GM23338 (cell line): ENCODE measurements at regions not wholly inside any gene's neighbourhood (a gene's known extent, or its start where the extent isn't known, plus 50 kb on each side); places are given as distances from the start of the nearest gene placed in this dataset.

Source experiments
- ATAC-seq: fragments of 200-7000 bp; cut with Tn5 transposase; 3 replicates; pipeline ENCODE4 v1.9.1; 2020
- DNase-seq: peaks from one replicate; pipeline ENCODE4 v3.0.0-alpha.2; 2015; ENCODE audit warnings: low spot score
- H2AFZ ChIP-seq: fragments of 200-600 bp; sonication (generic); 2 replicates; pipeline ENCODE4 v1.8.0; 2016; ENCODE audit warnings: antibody characterized with exemption, mild to moderate bottlenecking, moderate library complexity
- H3F3A ChIP-seq: fragments of 200-600 bp; sonication (generic); replicated peaks from 2 replicates; pipeline ENCODE4 v1.8.0; 2017; ENCODE audit warnings: antibody characterized with exemption, mixed run types, low read depth
- H3K27ac ChIP-seq: fragments of 200-600 bp; sonication (generic); 2 replicates; pipeline ENCODE4 v1.6.1; 2016; ENCODE audit warnings: low read depth
- H3K27me3 ChIP-seq: fragments of 200-600 bp; sonication (generic); 2 replicates; pipeline ENCODE4 v1.8.0; 2016; ENCODE audit warnings: mild to moderate bottlenecking, mixed run types, moderate library complexity; ENCODE audit not compliant: insufficient read depth
- H3K36me3 ChIP-seq: fragments of 200-600 bp; sonication (generic); 2 replicates; pipeline ENCODE4 v1.8.0; 2016; ENCODE audit warnings: mild to moderate bottlenecking; ENCODE audit not compliant: insufficient read depth
- H3K4me1 ChIP-seq: fragments of 200-600 bp; sonication (generic); 2 replicates; pipeline ENCODE4 v1.8.0; 2016; ENCODE audit warnings: mild to moderate bottlenecking, moderate library complexity; ENCODE audit not compliant: insufficient read depth
- H3K4me2 ChIP-seq: fragments of 200-600 bp; sonication (generic); 2 replicates; pipeline ENCODE4 v1.7.1; 2017; ENCODE audit warnings: mixed run types
- H3K4me3 ChIP-seq: fragments of 200-600 bp; sonication (generic); 2 replicates; pipeline ENCODE4 v1.6.1; 2016; ENCODE audit warnings: mixed run types
- H3K79me2 ChIP-seq: fragments of 200-600 bp; sonication (generic); replicated peaks from 2 replicates; pipeline ENCODE4 v1.8.0; 2017; ENCODE audit warnings: mild to moderate bottlenecking; ENCODE audit not compliant: insufficient read depth
- H3K9me2 ChIP-seq: fragments of 200-600 bp; sonication (generic); 2 replicates; pipeline ENCODE4 v1.8.0; 2017; ENCODE audit not compliant: insufficient read depth
- H4K20me1 ChIP-seq: fragments of 200-600 bp; sonication (generic); replicated peaks from 2 replicates; pipeline ENCODE4 v1.8.0; 2017; ENCODE audit warnings: mild to moderate bottlenecking; ENCODE audit not compliant: insufficient read depth
- H3K27ac Mint-ChIP-seq: 2 replicates; pipeline ENCODE4 v1.8.0; 2020; ENCODE audit warnings: inconsistent platforms, mild to moderate bottlenecking, moderate library complexity, mixed read lengths
- H3K27me3 Mint-ChIP-seq: 3 replicates; pipeline ENCODE4 v1.8.0; 2022; ENCODE audit warnings: low read depth, mild to moderate bottlenecking, moderate library complexity, mixed read lengths, inconsistent platforms; ENCODE audit not compliant: insufficient read depth, poor library complexity
- H3K36me3 Mint-ChIP-seq: 3 replicates; pipeline ENCODE4 v1.8.0; 2021; ENCODE audit warnings: low read depth, mild to moderate bottlenecking, inconsistent platforms, moderate library complexity, mixed read lengths
- H3K4me1 Mint-ChIP-seq: 3 replicates; pipeline ENCODE4 v1.8.0; 2020; ENCODE audit warnings: mild to moderate bottlenecking, inconsistent platforms, mixed read lengths
- H3K4me3 Mint-ChIP-seq: 3 replicates; pipeline ENCODE4 v1.8.0; 2021; ENCODE audit warnings: moderate library complexity, mild to moderate bottlenecking, inconsistent platforms, mixed read lengths
- H3K9me3 Mint-ChIP-seq: 3 replicates; pipeline ENCODE4 v1.8.0; 2020; ENCODE audit warnings: moderate library complexity, mild to moderate bottlenecking, inconsistent platforms, mixed read lengths
- CREB1 ChIP-seq: fragments of 250-450 bp; sonication (Bioruptor Pico); IDR thresholded peaks from 2 replicates; pipeline ENCODE4 v1.5.0; 2020; ENCODE audit warnings: low read depth, mild to moderate bottlenecking, moderate library complexity
- ETS1 ChIP-seq: IDR thresholded peaks from 2 replicates; pipeline ENCODE4 v1.6.1; 2016; ENCODE audit warnings: antibody characterized with exemption
- EZH2 ChIP-seq: fragments of 200-600 bp; sonication (generic); IDR thresholded peaks from one replicate; pipeline ENCODE4 v1.8.0; 2017; ENCODE audit warnings: antibody characterized with exemption, mild to moderate bottlenecking, low read depth; ENCODE audit not compliant: unreplicated experiment
- EZH2phosphoT487 ChIP-seq: fragments of 200-600 bp; sonication (generic); IDR thresholded peaks from one replicate; pipeline ENCODE4 v1.8.1; 2018; ENCODE audit warnings: antibody characterized with exemption; ENCODE audit not compliant: unreplicated experiment
- JUNB ChIP-seq: IDR thresholded peaks from one replicate; pipeline ENCODE4 v1.6.1; 2016; ENCODE audit warnings: antibody characterized with exemption; ENCODE audit not compliant: unreplicated experiment
- NANOG ChIP-seq: IDR thresholded peaks from 2 replicates; pipeline ENCODE4 v1.6.1; 2016; ENCODE audit warnings: antibody characterized with exemption, borderline replicate concordance
- POLR2AphosphoS5 ChIP-seq: IDR thresholded peaks from 2 replicates; pipeline ENCODE4 v1.6.1; 2016; ENCODE audit warnings: antibody characterized with exemption, low read depth
- ZNF114 ChIP-seq: fragments of 250-450 bp; sonication (Bioruptor Pico); IDR thresholded peaks from 2 replicates; pipeline ENCODE4 v1.5.0; 2020; ENCODE audit warnings: mild to moderate bottlenecking, moderate library complexity
- ZNF331 ChIP-seq: fragments of 250-450 bp; sonication (Bioruptor Pico); IDR thresholded peaks from 2 replicates; pipeline ENCODE4 v1.5.0; 2020; ENCODE audit warnings: low read depth, mild to moderate bottlenecking, moderate library complexity
- ZNF462 ChIP-seq: fragments of 250-450 bp; sonication (Bioruptor Pico); IDR thresholded peaks from 2 replicates; pipeline ENCODE4 v1.5.0; 2020; ENCODE audit warnings: mild to moderate bottlenecking, moderate library complexity
- TF ChIP-seq, protein P1 (sequence below), 2 experiments: fragments of 200-600 bp in 1 of 2; sonication (generic) in 1 of 2; conservative IDR thresholded peaks; 2 replicates each; pipeline versions ENCODE4 v1.5.1 to v1.6.1; 2016 to 2017; ENCODE audit warnings: antibody characterized with exemption in 2 of 2, low read depth in 2 of 2, mild to moderate bottlenecking in 2 of 2, moderate library complexity in 1 of 2

GRCh38 chr1:25146451-25146855 is 85.8 kb downstream of the SYF2 start:
- no peak for TF ChIP-seq ZNF331 (CRISPR knock-in tag)
- no peak for TF ChIP-seq ETS1
- no peak for TF ChIP-seq CREB1
- no peak for TF ChIP-seq EZH2
- TF ChIP-seq POLR2AphosphoS5 = no peak
- TF ChIP-seq, protein P1, sequence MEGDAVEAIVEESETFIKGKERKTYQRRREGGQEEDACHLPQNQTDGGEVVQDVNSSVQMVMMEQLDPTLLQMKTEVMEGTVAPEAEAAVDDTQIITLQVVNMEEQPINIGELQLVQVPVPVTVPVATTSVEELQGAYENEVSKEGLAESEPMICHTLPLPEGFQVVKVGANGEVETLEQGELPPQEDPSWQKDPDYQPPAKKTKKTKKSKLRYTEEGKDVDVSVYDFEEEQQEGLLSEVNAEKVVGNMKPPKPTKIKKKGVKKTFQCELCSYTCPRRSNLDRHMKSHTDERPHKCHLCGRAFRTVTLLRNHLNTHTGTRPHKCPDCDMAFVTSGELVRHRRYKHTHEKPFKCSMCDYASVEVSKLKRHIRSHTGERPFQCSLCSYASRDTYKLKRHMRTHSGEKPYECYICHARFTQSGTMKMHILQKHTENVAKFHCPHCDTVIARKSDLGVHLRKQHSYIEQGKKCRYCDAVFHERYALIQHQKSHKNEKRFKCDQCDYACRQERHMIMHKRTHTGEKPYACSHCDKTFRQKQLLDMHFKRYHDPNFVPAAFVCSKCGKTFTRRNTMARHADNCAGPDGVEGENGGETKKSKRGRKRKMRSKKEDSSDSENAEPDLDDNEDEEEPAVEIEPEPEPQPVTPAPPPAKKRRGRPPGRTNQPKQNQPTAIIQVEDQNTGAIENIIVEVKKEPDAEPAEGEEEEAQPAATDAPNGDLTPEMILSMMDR (conservative IDR thresholded peaks at IDR 0.05; ENCODE audit: low read depth in 2 of 2) = no peak
- TF ChIP-seq ZNF114 (CRISPR knock-in tag) = no peak
- no peak for TF ChIP-seq JUNB
- TF ChIP-seq EZH2phosphoT487 = no peak
- no peak for TF ChIP-seq ZNF462 (CRISPR knock-in tag)
- TF ChIP-seq NANOG = no peak
- Mint-ChIP-seq H3K36me3 (no peaks in the 10 kb centered on the region), H3K9me3 (no peaks in the 10 kb centered on the region; the same call in 2 of the 3 replicates), H3K27me3 (peaks cover 2% of the 10 kb centered on the region), H3K4me1 (peaks cover 3% of the 10 kb centered on the region; the same call in 1 of the 3 replicates), H3K4me3 (no peak overlapping the region), H3K27ac (no peak overlapping the region)
- H3K36me3 ChIP-seq = no peaks in the 10 kb centered on the region
- H4K20me1 ChIP-seq = no peaks in the 10 kb centered on the region
- H2AFZ ChIP-seq = 0 out of 2 replicates have a peak overlapping the region, but pooled peaks have one; percentile 38
- no peaks in the 10 kb centered on the region for H3K9me2 ChIP-seq
- H3K27ac ChIP-seq = no peak overlapping the region
- no peak overlapping the region for H3K4me2 ChIP-seq
- ATAC-seq = no peak
- no peak for DNase-seq
- H3F3A ChIP-seq = 0 out of 2 replicates have a peak, but pooled peaks cover 2% of the 10 kb centered on the region
- H3K4me3 ChIP-seq = no peak overlapping the region
- no peaks in the 10 kb centered on the region for H3K79me2 ChIP-seq
- no peaks in the 10 kb centered on the region for H3K4me1 ChIP-seq
- no peaks in the 10 kb centered on the region for H3K27me3 ChIP-seq
